ENCODE measurements at regions not wholly inside any gene's neighbourhood (a gene's known extent, or its start where the extent isn't known, plus 50 kb on each side); places are given as distances from the start of the nearest gene placed in this dataset.

- ATAC-seq, result no peak
Measured at GRCh38 chr4:36494016-36494415, 212.6 kb downstream of the DTHD1 start.

- ATAC-seq, result no peak
Measured at GRCh38 chr4:36494747-36495146, 213.3 kb downstream of the DTHD1 start.

DNA sequence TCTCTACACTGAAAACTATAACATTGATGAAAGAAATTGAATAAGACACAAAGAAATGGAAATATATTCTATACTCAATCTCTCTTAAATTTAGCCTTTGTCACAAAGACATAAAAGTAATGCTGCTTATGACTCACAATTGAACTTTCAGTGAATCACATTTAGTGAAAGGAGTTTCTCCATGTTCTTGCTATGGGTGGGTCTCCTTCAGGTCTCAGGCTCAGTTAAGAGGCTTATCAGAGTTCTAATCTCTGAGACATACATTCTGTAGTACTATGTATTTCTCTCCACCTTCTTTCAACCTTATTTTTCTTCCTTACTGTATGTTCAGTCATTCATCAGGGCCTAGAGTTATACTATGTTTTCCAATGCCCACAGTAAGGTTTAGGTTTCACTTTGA lies 220.9 kb downstream of the DTHD1 start:
- ATAC-seq, result no peak

- no peak for ATAC-seq
Measured at GRCh38 chr4:36508394-36508793, 227.0 kb downstream of the DTHD1 start.

DNA sequence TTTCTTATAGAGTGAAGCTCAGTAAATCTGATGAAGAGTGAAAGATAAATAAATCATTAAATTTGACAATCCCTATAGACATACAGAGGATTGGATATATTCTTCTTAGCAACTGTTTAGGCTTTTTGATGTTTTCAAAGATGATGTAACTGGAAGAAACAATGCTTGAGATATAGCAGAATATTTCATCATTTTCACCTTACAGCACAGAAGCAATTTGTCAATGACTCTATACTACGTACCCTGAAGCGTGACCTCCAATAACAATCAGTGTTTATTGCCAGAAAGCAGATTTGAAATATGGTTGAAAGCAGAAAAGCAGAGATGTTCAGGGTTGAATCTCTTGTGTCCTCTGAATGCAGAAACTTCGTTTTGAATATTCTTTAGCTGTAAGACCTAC lies 228.4 kb downstream of the DTHD1 start:
- no peak for ATAC-seq

DNA sequence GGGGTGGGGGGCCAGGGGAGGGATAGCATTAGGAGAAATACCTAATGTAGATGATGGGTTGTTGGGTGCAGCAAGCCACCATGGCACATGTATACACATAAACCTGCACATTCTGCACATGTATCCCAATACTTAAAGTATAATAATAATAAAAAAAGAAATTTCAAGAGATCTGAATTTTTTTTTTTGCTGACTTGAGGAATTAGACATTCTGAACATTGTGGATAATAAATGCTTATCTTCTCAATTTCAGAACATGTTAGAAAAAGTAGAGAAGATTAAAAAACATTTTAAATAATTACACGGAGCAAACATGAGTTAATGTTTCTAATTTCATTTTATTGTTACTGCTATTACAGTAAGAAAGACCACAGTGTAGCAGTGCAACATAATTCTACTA lies 230.4 kb downstream of the DTHD1 start:
- ATAC-seq, result no peak

GRCh38 chr4:36516522-36517095 lies 235.2 kb downstream of the DTHD1 start:
- no peak for ATAC-seq

- ATAC-seq, result no peak
Measured at GRCh38 chr4:36523182-36523581, 241.8 kb downstream of the DTHD1 start.

GRCh38 chr4:36532670-36533379 lies 251.4 kb downstream of the DTHD1 start:
- no peak for ATAC-seq

DNA sequence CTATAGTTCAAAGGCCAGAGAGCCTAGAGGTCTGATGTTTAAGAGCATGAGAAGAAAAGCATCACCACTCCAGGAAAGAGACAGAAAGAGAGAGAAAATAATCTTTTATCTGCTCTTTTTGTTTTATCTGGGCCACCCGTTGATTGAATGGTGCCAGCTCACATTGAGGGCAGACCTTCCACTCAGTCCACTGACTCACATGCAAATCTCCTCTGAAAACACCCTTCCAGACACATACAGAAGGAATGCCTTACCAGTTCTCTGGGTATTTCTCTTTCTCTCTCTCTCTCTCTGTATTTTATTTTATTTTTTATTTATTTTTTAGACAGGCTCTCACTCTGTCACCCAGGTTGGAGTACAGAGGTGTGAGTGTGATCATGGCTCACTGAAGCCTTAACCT lies 252.5 kb downstream of the DTHD1 start:
- no peak for ATAC-seq

- no peak for ATAC-seq
Measured at GRCh38 chr4:36547383-36547782, 266.0 kb downstream of the DTHD1 start.

GRCh38 chr4:36549252-36549651 lies 267.8 kb downstream of the DTHD1 start:
- no peak for ATAC-seq

DNA sequence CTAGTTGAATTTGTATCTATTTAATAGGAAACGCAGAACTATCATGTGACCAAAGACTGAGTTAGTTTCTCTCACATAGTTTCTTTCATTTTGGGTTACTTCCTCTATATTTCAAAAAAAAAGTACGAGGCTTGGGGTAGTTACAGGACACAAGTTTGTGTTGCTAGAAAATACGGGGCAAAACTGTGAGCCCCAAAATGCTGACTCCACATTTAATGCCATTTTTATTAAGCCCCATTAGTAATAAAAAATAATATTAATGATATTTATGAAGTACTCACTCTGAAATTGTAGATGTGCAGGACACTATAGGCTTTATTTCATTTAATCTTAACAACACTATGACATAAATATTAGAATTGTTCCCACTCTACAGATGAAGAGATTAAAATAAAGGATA lies 268.6 kb downstream of the DTHD1 start:
- ATAC-seq, result no peak

GRCh38 chr4:36551697-36552214 lies 270.3 kb downstream of the DTHD1 start:
- peak; percentile 36 to 46 for ATAC-seq

DNA sequence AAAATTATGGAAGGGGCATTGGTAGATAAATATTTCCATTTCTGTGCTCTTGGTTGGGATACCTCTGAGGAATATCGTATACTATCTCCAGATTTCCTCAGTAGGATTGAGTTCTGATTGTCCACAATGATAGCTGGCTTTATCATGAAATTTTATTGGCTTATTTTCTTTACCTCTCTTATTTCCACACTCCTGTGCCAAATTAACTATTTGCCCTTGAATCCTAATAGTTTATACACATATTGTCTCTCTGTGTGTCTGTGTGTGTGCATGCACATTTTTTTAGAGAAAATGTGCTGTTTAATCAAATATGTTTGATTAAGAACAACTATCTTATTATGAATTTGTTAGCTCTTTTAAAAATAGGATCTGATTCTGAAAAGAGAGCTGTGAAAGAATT lies 271.6 kb downstream of the DTHD1 start:
- no peak for ATAC-seq

DNA sequence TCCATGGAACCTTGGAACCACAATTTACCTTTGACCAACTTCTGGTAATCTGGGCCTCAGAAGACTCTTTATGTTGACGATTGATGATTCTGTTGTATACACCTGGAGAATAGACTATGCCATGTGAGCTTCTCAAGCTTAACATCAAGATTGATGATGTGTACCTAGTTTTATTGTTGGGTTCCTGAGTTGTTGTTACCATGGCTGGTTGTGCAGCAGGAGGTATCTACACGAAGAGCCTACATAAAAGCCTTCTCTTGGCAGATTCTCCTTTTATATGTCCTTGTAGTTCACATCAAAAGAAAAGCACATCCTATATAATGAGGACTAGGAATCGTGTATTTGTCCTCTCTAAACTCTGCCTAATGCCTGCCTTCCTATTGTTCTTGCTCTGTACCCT lies 272.0 kb downstream of the DTHD1 start:
- ATAC-seq, result no peak

- no peak for ATAC-seq
Measured at GRCh38 chr4:36556984-36557383, 275.6 kb downstream of the DTHD1 start.

GRCh38 chr4:36568575-36568974 lies 287.2 kb downstream of the DTHD1 start:
- no peak for ATAC-seq

- ATAC-seq, result no peak
Measured at GRCh38 chr4:36573441-36573840, 292.0 kb downstream of the DTHD1 start.

DNA sequence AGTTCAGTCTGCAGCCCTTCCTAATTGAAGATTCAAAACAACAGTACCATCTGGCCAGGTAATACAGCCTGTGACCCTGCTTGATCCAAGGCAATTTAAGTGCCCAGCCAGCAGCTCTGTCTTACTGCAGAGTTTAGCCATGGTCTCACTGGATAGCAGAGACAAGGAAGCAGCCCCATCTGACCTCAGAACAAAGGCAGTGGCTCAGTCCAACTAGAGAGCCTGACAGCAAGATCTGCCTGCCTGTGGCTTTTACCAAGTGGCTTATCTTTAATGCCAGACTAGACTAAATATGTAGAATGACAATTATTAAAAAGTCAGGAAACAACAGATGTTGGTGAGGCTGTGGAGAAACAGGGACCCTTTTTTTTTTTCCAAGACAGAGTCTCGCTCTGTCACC lies 293.4 kb downstream of the DTHD1 start:
- ATAC-seq, result no peak

DNA sequence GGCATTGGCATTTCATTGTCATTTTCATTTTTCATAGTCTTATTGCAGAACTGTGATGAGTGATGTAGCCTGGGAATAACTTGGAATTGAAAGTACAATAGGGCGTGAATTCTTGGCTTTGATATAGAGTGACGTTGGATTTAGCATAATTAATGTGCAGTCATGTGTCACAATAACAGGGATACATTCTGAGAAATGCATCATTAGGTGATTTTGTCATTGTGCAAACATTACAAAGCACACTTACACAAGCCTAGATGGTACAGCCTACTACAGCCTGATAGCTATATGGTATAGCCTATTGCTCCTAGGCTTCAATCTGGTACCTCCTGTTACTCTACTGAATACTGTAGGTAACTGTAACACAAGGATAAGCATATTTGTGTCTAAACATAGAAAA lies 300.8 kb downstream of the DTHD1 start:
- ATAC-seq, result no peak

- ATAC-seq, result no peak
Measured at GRCh38 chr4:36587909-36588472, 306.6 kb downstream of the DTHD1 start.

- ATAC-seq, result no peak
Measured at GRCh38 chr4:36590343-36590742, 308.9 kb downstream of the DTHD1 start.

- ATAC-seq, result no peak
Measured at GRCh38 chr4:36601864-36602495, 320.6 kb downstream of the DTHD1 start.
